OCI-LY3 (cell line): ENCODE measurements at regions not wholly inside any gene's neighbourhood (a gene's known extent, or its start where the extent isn't known, plus 50 kb on each side); places are given as distances from the start of the nearest gene placed in this dataset.

Experiments
- CTCF ChIP-seq: fragments of 200-600, 300-600 bp; sonication (generic); IDR thresholded peaks from 2 replicates; pipeline ENCODE4 v1.5.1; 2014; ENCODE audit warnings: antibody characterized with exemption, low read length, low read depth
- EZH2phosphoT487 ChIP-seq: fragments of 200-600 bp; shearing (Covaris generic); IDR thresholded peaks from 2 replicates; pipeline ENCODE4 v1.6.1; 2018; ENCODE audit warnings: antibody characterized with exemption, mixed run types, low read depth

GRCh38 chr5:166962461-166962860, 1329.0 kb upstream of the WWC1 start:
- TF ChIP-seq CTCF (no peak), EZH2phosphoT487 (no peak)
